Hematopoietic multipotent progenitor cell treated with erythropoietin and hydrocortisone succinate and interleukin-3 and kit ligand, for 17 days (in vitro differentiated cells): ENCODE measurements at regions not wholly inside any gene's neighbourhood (a gene's known extent, or its start where the extent isn't known, plus 50 kb on each side); places are given as distances from the start of the nearest gene placed in this dataset.

Experiments
- DNase-seq: peaks from one replicate; pipeline ENCODE4 v3.0.0-alpha.2; 2015; ENCODE audit warnings: low spot score

- DNase-seq: no peak
These were observed 53.5 kb upstream of the FAM9B start for GRCh38 chrX:9087271-9088040.

- no peak for DNase-seq
These were observed 55.0 kb upstream of the FAM9B start for GRCh38 chrX:9088896-9089295.

GRCh38 chrX:9090766-9091165 is 56.8 kb upstream of the FAM9B start:
- no peak for DNase-seq

DNA sequence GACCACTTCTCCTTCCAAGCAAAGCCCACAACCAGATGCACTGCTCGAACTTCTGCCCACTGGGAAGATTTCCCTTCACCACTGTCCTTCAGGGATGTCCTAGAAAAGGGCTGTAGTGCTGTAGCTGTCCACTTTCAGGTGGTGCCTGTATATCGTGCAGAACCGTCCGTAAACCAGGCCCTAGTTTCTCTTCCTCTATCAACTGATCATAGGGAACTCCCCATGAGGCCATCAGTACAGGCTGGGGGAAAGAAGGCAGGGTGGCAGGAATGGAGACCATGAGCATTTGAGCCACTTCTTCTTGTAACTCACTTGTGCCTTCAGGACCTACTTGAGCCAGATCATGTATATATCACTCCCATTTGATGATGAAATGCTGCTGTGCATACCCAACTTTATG is 57.3 kb upstream of the FAM9B start:
- DNase-seq: no peak

GRCh38 chrX:9102956-9103355 is 69.0 kb upstream of the FAM9B start:
- no peak for DNase-seq

GRCh38 chrX:9108054-9108453 is 74.1 kb upstream of the FAM9B start:
- DNase-seq: no peak

GRCh38 chrX:9110808-9111207 is 76.9 kb upstream of the FAM9B start:
- DNase-seq: no peak

DNA sequence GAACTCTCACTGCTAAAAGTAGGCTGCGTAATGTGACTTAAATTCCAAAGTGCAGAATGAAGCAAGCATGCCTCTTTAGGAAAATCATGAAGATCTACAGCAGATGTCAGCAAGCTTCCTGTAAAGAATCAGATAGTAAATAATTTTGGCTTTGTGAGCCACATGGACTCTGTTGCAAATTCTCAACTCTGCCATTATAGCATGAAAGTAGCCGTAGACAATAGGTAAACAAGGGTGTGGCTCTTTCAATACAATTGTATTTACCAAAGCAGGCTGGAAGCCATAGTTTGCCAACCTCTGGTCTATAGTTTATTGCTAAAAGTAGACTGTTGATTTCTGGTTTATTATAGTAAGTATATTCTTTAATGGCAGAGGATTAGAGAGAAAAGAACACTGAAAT is 80.3 kb upstream of the FAM9B start:
- no peak for DNase-seq

DNA sequence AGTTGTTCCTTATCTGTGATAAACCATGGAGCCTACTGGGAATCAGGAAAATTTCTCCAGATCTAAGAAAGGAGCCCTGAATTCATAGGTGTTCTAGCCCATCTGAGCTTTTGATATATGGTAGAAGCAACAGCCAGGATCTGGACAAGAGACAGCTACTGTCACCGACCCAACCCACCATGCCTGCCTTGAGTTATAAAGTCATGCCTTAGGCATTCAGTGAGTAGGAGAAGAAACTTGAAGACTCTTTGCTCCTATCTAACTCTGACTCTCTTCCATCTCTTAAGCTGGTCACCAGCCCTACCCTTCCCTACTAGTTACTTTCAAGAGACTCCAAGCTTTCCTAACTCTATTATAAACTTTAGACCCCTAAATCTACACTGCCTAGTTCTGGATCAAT is 83.9 kb upstream of the FAM9B start:
- no peak for DNase-seq

- no peak for DNase-seq
These were observed 88.8 kb upstream of the FAM9B start for GRCh38 chrX:9122519-9123245.

- no peak for DNase-seq
These were observed 94.1 kb upstream of the FAM9B start for GRCh38 chrX:9127986-9128385.

DNA sequence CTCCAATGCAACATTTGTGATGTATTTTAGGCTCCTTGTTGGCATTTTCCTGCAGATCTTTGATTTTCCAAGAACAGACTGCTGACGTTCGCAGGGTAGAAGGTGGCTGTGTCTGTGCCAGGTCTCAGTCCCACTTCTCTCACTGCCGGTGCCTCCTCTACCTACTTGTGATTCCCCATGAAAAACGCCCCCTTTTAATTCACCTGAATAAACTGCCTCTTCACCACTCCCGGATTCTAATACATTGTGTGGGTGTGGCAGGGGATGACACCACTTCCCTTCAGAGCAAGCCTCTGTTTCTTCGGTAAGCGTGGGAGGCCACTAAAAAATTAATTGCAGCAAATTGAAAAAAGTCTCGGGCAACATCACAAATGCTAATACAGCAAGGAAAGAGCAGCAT is 96.1 kb upstream of the FAM9B start:
- DNase-seq: no peak

- no peak for DNase-seq
These were observed 97.1 kb upstream of the FAM9B start for GRCh38 chrX:9131066-9131465.

- DNase-seq: no peak
These were observed 98.2 kb upstream of the FAM9B start for GRCh38 chrX:9132036-9132638.

DNA sequence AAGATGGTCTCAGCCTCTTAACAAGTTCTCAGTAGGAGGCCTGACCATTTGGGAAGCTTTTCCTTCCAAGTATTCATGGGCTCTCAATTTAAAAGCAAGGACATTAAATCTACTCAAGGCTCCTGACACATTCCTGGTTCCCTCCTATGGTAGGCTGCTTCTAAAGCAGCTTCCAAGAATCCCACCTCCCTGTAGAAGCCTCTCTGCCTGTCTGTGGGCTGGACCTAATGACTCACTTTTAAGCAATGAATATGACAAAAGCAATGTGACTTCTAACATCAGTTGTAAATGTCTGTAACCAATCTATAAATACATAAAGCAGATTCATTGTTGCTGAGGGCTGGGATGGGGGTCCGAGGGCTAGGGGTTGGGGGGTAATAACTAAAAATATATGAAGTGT is 99.5 kb upstream of the FAM9B start:
- no peak for DNase-seq

GRCh38 chrX:9134366-9134765 is 100.4 kb upstream of the FAM9B start:
- DNase-seq: no peak

DNA sequence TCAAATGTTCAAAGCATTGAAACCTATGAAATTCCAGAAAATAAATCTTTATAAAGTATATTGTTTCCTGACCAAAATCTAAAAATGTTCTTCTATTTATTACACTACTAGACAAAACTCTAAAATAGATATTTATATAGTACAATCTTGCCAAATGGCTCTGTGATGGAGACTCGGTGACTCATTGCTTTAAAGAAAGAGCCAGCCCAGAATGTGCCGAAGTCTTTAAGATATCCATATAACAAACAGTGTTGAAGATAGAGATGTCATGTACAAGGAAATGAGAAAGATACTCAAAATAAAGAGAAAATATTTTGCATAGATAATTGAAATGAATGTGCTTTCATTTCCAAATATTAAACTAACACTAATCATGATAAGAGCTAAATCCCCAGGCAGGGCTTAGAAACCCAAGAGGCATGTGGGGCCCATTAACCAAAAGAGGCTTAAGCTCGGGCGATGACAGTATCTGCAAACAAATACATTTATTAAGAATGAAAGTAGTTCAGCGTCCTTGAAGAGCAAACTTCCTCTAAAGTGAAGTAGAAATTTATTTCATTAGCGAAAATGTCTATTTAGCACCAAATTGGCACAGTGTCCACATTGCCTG is 102.1 kb upstream of the FAM9B start:
- no peak for DNase-seq

DNA sequence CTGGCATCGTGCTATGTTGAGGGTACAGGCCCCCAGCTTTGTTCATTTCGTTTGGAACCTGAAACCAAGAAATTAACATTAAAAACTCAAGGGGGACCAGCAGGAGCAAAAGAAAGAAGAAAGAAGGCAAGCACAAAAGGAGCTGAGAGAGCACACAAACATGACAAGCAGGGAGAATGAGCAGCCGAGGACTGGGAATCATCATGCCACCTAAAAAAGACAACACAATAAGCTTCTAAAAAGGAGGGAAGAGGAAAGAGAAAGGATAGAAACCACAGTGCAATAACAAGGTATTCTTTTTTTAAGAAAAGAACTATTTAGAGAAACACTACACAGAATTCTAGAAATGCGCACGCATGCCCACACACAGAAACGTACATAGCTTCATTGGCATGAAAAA is 103.2 kb upstream of the FAM9B start:
- DNase-seq: no peak

GRCh38 chrX:9141496-9141895 is 107.6 kb upstream of the FAM9B start:
- DNase-seq: no peak

GRCh38 chrX:9144701-9145241 is 110.8 kb upstream of the FAM9B start:
- DNase-seq: no peak

GRCh38 chrX:9146657-9147056 is 112.7 kb upstream of the FAM9B start:
- no peak for DNase-seq

GRCh38 chrX:9147086-9147485 is 113.2 kb upstream of the FAM9B start:
- DNase-seq: no peak

DNA sequence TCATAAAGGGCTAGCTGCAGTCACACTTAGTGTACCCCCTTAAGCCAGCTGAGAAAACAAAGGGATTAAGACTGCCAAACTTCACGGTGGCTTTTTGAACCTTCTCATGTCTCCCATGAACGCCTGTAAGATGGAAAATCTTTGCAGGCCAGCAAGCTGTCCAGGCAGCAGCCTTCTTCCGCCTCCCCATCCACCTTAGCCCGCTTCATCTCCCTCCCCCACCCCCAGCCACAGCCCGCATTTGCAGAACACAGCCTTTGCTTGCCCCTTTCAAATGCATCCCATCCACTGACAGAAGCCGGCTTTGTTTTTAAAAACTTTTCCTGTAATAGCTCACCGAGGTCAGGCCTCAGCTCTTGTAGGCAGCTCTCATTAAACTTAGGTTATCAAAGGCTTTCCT is 113.8 kb upstream of the FAM9B start:
- DNase-seq: no peak
